ENCODE measurements at regions not wholly inside any gene's neighbourhood (a gene's known extent, or its start where the extent isn't known, plus 50 kb on each side); places are given as distances from the start of the nearest gene placed in this dataset.
A peak's percentile ranks its signal among the peaks of the same experiment; 100 is the strongest.

DNA sequence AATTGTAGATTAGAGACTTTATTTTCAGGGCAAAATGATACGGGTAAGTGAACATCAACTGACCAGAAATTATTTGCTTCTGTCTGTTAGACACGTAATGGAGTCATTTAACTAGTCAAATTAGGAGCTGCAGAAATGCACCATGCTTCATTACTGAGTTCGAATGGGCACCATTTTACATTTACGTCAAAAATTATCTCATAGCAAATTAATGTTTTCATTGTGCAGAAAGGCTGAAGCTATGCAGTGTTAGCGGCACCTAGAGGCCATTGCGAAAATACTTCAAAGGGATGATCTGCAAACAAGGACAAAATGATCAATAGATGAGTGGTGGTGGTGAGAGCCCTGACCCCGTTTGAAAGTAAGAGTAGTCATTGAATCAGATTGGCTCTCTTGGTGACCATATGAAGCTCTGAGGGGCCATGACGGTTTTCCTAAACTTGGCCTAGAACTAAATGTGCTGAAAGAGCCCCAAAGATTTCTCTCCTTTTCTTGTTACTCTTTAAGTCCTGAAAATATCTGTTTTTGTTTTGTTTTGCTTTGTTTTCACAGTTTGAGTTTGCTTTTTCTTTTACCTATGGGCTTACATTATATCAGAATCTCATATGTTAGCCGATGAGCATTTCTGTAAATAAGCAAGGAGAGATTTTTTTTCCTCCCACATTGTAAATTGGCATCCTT lies 277.9 kb downstream of the ZNF536 start:
- H3K27me3 ChIP-seq, result peaks cover 31% of the 10 kb centered on the region
- H3K9me3 ChIP-seq, result no peaks in the 10 kb centered on the region
- ATAC-seq (peak; percentile 27), DNase-seq (no peak)
- TF ChIP-seq, protein P1, sequence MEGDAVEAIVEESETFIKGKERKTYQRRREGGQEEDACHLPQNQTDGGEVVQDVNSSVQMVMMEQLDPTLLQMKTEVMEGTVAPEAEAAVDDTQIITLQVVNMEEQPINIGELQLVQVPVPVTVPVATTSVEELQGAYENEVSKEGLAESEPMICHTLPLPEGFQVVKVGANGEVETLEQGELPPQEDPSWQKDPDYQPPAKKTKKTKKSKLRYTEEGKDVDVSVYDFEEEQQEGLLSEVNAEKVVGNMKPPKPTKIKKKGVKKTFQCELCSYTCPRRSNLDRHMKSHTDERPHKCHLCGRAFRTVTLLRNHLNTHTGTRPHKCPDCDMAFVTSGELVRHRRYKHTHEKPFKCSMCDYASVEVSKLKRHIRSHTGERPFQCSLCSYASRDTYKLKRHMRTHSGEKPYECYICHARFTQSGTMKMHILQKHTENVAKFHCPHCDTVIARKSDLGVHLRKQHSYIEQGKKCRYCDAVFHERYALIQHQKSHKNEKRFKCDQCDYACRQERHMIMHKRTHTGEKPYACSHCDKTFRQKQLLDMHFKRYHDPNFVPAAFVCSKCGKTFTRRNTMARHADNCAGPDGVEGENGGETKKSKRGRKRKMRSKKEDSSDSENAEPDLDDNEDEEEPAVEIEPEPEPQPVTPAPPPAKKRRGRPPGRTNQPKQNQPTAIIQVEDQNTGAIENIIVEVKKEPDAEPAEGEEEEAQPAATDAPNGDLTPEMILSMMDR (IDR thresholded peaks at IDR 0.05), result peak; percentile 69
- intact Hi-C loops (cut with DNase I), result no loop called here
- no peak overlapping the region for H3K27ac ChIP-seq
- no peak overlapping the region for H3K4me3 ChIP-seq
- no peaks in the 10 kb centered on the region for H3K36me3 ChIP-seq
- no peaks in the 10 kb centered on the region for H3K4me1 ChIP-seq

DNA sequence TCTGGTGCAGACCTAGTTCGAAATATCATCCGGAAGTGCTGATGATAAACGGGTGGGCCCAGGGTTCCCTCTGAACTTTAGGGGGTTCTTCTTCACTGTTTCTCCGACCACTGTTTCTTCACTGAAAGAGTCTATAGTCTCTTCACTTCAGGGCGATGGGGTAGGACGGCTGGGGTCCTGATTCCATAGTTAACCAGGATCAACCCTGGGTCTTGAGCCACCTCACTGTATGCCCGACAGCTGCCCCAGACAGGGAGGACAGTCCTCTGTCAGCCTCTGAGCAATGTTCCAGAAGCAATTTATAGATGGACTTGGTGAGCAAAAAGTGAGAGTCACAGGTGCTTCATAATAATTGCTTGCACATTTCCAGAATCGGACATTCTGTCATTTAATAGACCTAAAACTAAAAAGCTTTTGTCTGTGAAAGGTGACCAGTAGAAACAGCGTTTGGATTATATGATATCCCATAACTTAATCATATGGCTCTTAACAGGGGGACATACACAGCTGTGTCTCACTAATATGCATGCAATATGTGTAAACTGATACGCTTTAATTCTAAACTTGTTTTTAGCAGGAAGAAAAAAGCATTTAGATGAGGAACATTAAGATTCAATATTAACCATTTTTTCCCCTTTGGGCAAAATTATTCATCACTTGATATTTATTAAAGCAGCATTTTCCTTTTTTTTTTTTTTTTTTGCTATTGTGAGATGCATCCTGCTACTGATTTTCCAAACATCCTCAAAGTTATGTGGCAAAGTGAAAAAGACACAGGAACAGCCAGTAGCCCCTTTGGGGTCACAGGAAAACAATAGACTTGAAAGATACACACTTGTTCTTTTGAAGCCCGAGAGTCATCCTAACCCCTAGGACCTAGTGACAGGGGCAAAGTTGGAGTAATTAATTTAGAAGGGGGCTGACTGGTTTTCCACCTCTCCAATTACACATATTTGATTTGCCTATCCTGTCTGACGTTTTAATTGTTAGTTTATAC lies 277.0 kb downstream of the ZNF536 start:
- H3K9me3 ChIP-seq, result no peaks in the 10 kb centered on the region
- H3K4me1 ChIP-seq, result no peaks in the 10 kb centered on the region
- H3K36me3 ChIP-seq, result no peaks in the 10 kb centered on the region
- no peak overlapping the region for H3K27ac ChIP-seq
- intact Hi-C loops (cut with DNase I), result no loop called here
- DNase-seq, result no peak
- peaks cover 31% of the 10 kb centered on the region for H3K27me3 ChIP-seq
- ATAC-seq, result no peak
- TF ChIP-seq, protein P1 (IDR thresholded peaks at IDR 0.05), result no peak
- no peak overlapping the region for H3K4me3 ChIP-seq

DNA sequence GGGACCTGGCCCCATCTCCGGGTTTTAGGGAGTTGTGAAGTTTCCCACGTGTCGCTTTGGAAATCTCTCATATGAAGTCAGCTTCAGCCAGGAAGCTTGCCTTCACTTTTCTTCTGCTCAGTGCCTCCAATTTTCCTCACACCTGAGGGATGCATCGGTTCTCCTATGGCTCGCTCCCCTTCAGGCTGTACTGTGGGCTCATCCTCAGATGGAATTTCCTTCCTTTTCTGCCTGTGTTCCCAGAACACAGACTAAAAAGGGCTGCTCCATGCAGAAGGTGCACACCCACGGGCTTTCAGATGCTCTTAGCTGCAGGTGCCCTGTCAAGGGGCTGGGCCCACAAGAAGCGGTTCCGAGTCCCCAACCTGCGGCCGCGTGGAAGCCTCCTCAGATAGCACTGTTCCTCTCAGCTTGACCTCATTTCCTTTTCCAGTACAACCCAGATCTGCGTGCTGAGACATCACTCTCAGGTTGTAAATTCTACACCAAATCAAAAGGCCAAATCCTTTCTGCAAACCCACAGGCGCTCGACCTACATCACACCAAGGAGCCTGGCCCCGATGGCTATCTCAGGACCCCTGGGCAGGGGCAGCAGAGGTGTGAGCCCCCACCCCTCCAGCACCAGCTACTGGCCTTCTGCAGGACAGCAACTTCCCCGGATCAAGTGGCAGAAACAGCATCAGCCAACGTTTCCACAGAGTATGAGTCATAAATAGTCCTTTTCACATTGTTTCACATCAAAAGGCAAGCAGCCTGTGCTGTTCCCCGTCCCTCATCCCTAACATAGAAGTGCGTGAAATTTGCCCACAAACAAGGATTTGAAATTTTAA lies 275.9 kb downstream of the ZNF536 start:
- Histone ChIP-seq H3K27ac (no peak overlapping the region), H3K4me3 (no peak overlapping the region), H3K9me3 (no peaks in the 10 kb centered on the region), H3K27me3 (peaks cover 25% of the 10 kb centered on the region), H3K4me1 (no peaks in the 10 kb centered on the region), H3K36me3 (no peaks in the 10 kb centered on the region)
- ATAC-seq (no peak), DNase-seq (no peak)
- intact Hi-C loops (cut with DNase I), result no loop called here
- TF ChIP-seq, protein P1 (IDR thresholded peaks at IDR 0.05), result no peak

DNA sequence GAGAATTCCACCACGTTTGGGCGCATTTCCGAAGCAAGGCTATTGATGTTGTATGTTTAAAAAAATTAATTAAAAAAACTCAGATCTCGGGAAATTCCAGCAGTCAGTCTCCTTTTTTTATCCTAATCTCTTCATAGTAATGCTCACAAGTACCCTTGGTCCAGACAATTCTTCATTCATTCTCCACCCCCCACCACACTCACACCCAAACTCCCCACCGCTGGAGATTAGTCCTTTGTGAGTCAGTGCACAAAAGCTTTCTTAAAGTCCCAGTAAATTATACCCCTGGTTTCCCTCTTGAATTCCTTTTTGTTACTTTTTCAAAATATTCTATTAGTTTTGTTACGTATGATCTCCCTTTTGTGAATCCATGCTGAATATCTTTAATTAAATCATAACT lies 274.6 kb downstream of the ZNF536 start:
- no peak overlapping the region for H3K27ac ChIP-seq
- H3K4me3 ChIP-seq, result no peak overlapping the region
- ATAC-seq, result no peak
- no peak for DNase-seq
- TF ChIP-seq, protein P1 (IDR thresholded peaks at IDR 0.05), result no peak
- intact Hi-C loops (cut with DNase I), result no loop called here
- no peaks in the 10 kb centered on the region for H3K4me1 ChIP-seq
- no peaks in the 10 kb centered on the region for H3K36me3 ChIP-seq
- peaks cover 25% of the 10 kb centered on the region for H3K27me3 ChIP-seq
- H3K9me3 ChIP-seq, result no peaks in the 10 kb centered on the region

DNA sequence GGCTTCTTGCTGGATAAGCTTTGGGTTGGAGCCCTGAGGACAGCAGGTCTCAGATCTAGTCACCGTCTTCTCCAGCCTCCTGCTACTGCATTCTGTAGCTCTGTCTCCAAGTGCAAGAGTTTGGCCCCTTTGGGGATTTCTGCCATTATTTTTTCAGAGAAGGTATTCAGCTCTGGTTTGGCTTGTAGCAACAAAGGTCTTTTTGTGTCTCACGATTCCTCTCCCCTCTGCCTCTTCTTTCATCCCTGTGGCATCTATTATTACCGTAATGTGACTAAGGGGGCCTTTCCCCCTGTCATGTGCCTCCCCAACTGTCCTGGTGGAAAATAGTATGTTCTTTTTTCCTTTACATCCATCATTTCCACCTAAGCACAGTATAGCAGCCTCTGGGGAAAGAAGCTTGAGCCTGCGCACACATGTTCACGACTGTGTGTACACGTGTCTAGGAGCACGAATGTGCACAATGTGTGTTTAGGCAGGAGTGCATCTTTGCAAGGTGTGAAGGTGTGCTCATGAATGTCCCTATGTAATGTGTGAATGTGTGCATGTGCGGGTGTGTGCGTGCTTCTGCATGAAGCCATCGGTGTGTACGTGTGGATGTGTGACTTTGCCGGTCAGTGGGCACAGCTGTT lies 273.9 kb downstream of the ZNF536 start:
- peaks cover 25% of the 10 kb centered on the region for H3K27me3 ChIP-seq
- H3K27ac ChIP-seq, result no peak overlapping the region
- no peaks in the 10 kb centered on the region for H3K9me3 ChIP-seq
- DNase-seq (no peak), ATAC-seq (no peak)
- intact Hi-C loops (cut with DNase I), result no loop called here
- TF ChIP-seq, protein P1 (IDR thresholded peaks at IDR 0.05), result no peak
- no peaks in the 10 kb centered on the region for H3K4me1 ChIP-seq
- H3K36me3 ChIP-seq, result no peaks in the 10 kb centered on the region
- no peak overlapping the region for H3K4me3 ChIP-seq
